H1 (cell line): ENCODE measurements at regions not wholly inside any gene's neighbourhood (a gene's known extent, or its start where the extent isn't known, plus 50 kb on each side); places are given as distances from the start of the nearest gene placed in this dataset.

Experiments used
- CTCF ChIA-PET: fragments of 300-600 bp; sonication (Branson Sonifier 250); formaldehyde crosslinking; loops from one replicate; lab custom pipeline; 2021; ENCODE audit not compliant: partially characterized antibody; lab: Charles Lee
- POLR2A ChIA-PET: fragments of 300-600 bp; sonication (Branson Sonifier 250); formaldehyde crosslinking; loops from one replicate; lab custom pipeline; 2021; ENCODE audit warnings: inconsistent platforms; ENCODE audit not compliant: partially characterized antibody; lab: Charles Lee
- DNase-seq, 2 experiments: peaks; one replicate each; pipeline versions ENCODE4 v3.0.0 to v3.0.0-alpha.2; 2010 to 2022; ENCODE audit warnings: low spot score in 2 of 2, low read depth in 1 of 2, mixed read lengths in 1 of 2
- FAIRE-seq: peaks from 2 replicates; lab custom pipeline; 2011; peaks lifted over from hg19 to GRCh38; lab: Jason Lieb, UNC
- H2AFZ ChIP-seq: 2 replicates; pipeline ENCODE4 v1.8.1; 2012; ENCODE audit warnings: low read length, inconsistent platforms
- H2AK5ac ChIP-seq: 2 replicates; pipeline ENCODE4 v1.6.1; 2013; ENCODE audit warnings: low read depth, low read length
- H2BK120ac ChIP-seq: replicated peaks from 2 replicates; pipeline ENCODE3; 2013; ENCODE audit warnings: low read depth, low read length, inconsistent platforms
- H2BK12ac ChIP-seq: 2 replicates; pipeline ENCODE4 v1.6.1; 2013; ENCODE audit warnings: low read depth, low read length
- H2BK15ac ChIP-seq: 2 replicates; pipeline ENCODE4 v1.6.1; 2013; ENCODE audit warnings: low read length
- H2BK20ac ChIP-seq: 2 replicates; pipeline ENCODE4 v1.6.1; 2013; ENCODE audit warnings: low read length
- H2BK5ac ChIP-seq: 2 replicates; pipeline ENCODE4 v1.6.1; 2013; ENCODE audit warnings: low read depth, low read length
- H3K14ac ChIP-seq: 2 replicates; pipeline ENCODE4 v1.6.1; 2013; ENCODE audit warnings: inconsistent platforms; ENCODE audit not compliant: insufficient read length
- H3K18ac ChIP-seq: 2 replicates; pipeline ENCODE4 v1.6.1; 2013; ENCODE audit warnings: low read length; ENCODE audit errors: extremely low read depth
- H3K23ac ChIP-seq: 2 replicates; pipeline ENCODE4 v1.6.1; 2013; ENCODE audit warnings: inconsistent platforms; ENCODE audit not compliant: insufficient read length
- H3K23me2 ChIP-seq: 2 replicates; pipeline ENCODE4 v1.6.1; 2013; ENCODE audit warnings: low read depth, low read length
- H3K27ac ChIP-seq: 2 replicates; pipeline ENCODE4 v1.6.1; 2011; ENCODE audit warnings: low read depth, low read length, inconsistent platforms
- H3K27me3 ChIP-seq, 4 experiments: replicated peaks in 1 of 4; 1 replicate in 1 of 4; 2 replicates in 3 of 4; pipeline versions ENCODE4 v1.6.1 to v1.8.1; 2011 to 2013; ENCODE audit warnings: low read length in 3 of 4, mild to moderate bottlenecking in 3 of 4, inconsistent platforms in 2 of 4, mixed read lengths in 2 of 4, moderate library complexity in 1 of 4; ENCODE audit not compliant: control insufficient read depth in 3 of 4, insufficient read depth in 3 of 4; ENCODE audit errors: extremely low read depth in 1 of 4
- H3K36me3 ChIP-seq, 4 experiments: 2 replicates each; pipeline versions ENCODE4 v1.6.1 to v1.8.1; 2011 to 2013; ENCODE audit warnings: mild to moderate bottlenecking in 4 of 4, low read length in 3 of 4, moderate library complexity in 2 of 4, control low read depth in 1 of 4, inconsistent platforms in 1 of 4; ENCODE audit not compliant: insufficient read depth in 4 of 4, control insufficient read depth in 2 of 4
- H3K4ac ChIP-seq: replicated peaks from 2 replicates; pipeline ENCODE3; 2013; ENCODE audit warnings: low read length, low read depth, mixed read lengths, inconsistent platforms; ENCODE audit not compliant: insufficient read length
- H3K4me1 ChIP-seq, 4 experiments: replicated peaks in 1 of 4; 1 replicate in 1 of 4; 2 replicates in 3 of 4; pipeline versions ENCODE4 v1.6.1 to v1.8.1; 2011 to 2013; ENCODE audit warnings: low read length in 3 of 4, inconsistent platforms in 2 of 4, mixed read lengths in 1 of 4; ENCODE audit not compliant: insufficient read depth in 4 of 4, control insufficient read depth in 3 of 4
- H3K4me2 ChIP-seq, 2 experiments: 2 replicates each; pipeline versions ENCODE4 v1.6.1 to v1.8.1; 2011 to 2013; ENCODE audit warnings: low read depth in 2 of 2, low read length in 2 of 2, control low read depth in 1 of 2, inconsistent platforms in 1 of 2, mild to moderate bottlenecking in 1 of 2; ENCODE audit not compliant: insufficient read depth in 1 of 2
- H3K4me3 ChIP-seq, 4 experiments: fragments of 200-600, 300-600 bp in 1 of 4; sonication (generic), shearing (Covaris generic), sonication (Bioruptor Twin) in 1 of 4; 2 replicates each; pipeline versions ENCODE4 v1.5.1 to v1.8.1; 2011 to 2016; ENCODE audit warnings: low read length in 4 of 4, low read depth in 3 of 4, control low read depth in 2 of 4, inconsistent platforms in 2 of 4, mild to moderate bottlenecking in 2 of 4, mixed read lengths in 1 of 4, moderate library complexity in 1 of 4; ENCODE audit not compliant: insufficient read depth in 2 of 4; ENCODE audit errors: extremely low read depth in 1 of 4
- H3K56ac ChIP-seq: replicated peaks from 2 replicates; pipeline ENCODE3; 2013; ENCODE audit warnings: low read depth, mild to moderate bottlenecking, mixed read lengths, low read length, inconsistent platforms; ENCODE audit not compliant: insufficient read length
- H3K79me1 ChIP-seq: 2 replicates; pipeline ENCODE4 v1.6.1; 2013; ENCODE audit warnings: low read depth, low read length, control low read depth
- H3K79me2 ChIP-seq, 2 experiments: 2 replicates each; pipeline versions ENCODE4 v1.6.1 to v1.8.1; 2012 to 2013; ENCODE audit warnings: low read length in 2 of 2, mild to moderate bottlenecking in 2 of 2, inconsistent platforms in 1 of 2; ENCODE audit not compliant: insufficient read depth in 2 of 2, control insufficient read depth in 1 of 2
- H3K9ac ChIP-seq, 4 experiments: replicated peaks in 1 of 4; 1 replicate in 1 of 4; 2 replicates in 3 of 4; pipeline versions ENCODE4 v1.6.1 to v1.8.1; 2011 to 2013; ENCODE audit warnings: low read depth in 3 of 4, low read length in 3 of 4, control low read depth in 2 of 4, mild to moderate bottlenecking in 2 of 4, moderate library complexity in 2 of 4, inconsistent platforms in 1 of 4; ENCODE audit errors: extremely low read depth in 1 of 4
- H3K9me3 ChIP-seq, 2 experiments: 2 replicates each; pipeline versions ENCODE4 v1.6.1 to v1.8.1; 2012 to 2013; ENCODE audit warnings: mild to moderate bottlenecking in 2 of 2, moderate library complexity in 2 of 2, control low read depth in 1 of 2, inconsistent platforms in 1 of 2, low read depth in 1 of 2, low read length in 1 of 2, mixed read lengths in 1 of 2; ENCODE audit not compliant: insufficient read depth in 2 of 2
- H4K20me1 ChIP-seq, 2 experiments: replicated peaks in 1 of 2; 2 replicates each; pipeline versions ENCODE3 to v1.8.1; 2011 to 2013; ENCODE audit warnings: inconsistent platforms in 2 of 2, low read length in 2 of 2, mild to moderate bottlenecking in 1 of 2; ENCODE audit not compliant: insufficient read depth in 2 of 2, control insufficient read depth in 1 of 2
- H4K5ac ChIP-seq: 2 replicates; pipeline ENCODE4 v1.6.1; 2013; ENCODE audit warnings: low read length, low read depth, mixed read lengths, inconsistent platforms; ENCODE audit not compliant: insufficient read length
- H4K8ac ChIP-seq: 2 replicates; pipeline ENCODE4 v1.8.0; 2013; ENCODE audit warnings: mild to moderate bottlenecking, moderate library complexity, low read length, inconsistent platforms; ENCODE audit not compliant: insufficient read depth; ENCODE audit errors: extremely low read depth
- H4K91ac ChIP-seq: replicated peaks from 2 replicates; pipeline ENCODE3; 2013; ENCODE audit warnings: low read length, mixed read lengths, inconsistent platforms; ENCODE audit not compliant: insufficient read length
- CEBPB ChIP-seq: IDR thresholded peaks from 2 replicates; pipeline ENCODE4 v1.6.1; 2012; ENCODE audit warnings: low read depth, low read length
- EGR1 ChIP-seq: IDR thresholded peaks from 2 replicates; pipeline ENCODE4 v1.6.1; 2011; ENCODE audit warnings: low read depth, low read length, borderline replicate concordance
- KDM1A ChIP-seq: fragments of 200-600, 300-600 bp; sonication (generic); IDR thresholded peaks from 2 replicates; pipeline ENCODE4 v1.7.1; 2016; ENCODE audit warnings: mild to moderate bottlenecking, low read length, borderline replicate concordance
- SAP30 ChIP-seq: fragments of 300-600 bp; sonication (generic); IDR thresholded peaks from 2 replicates; pipeline ENCODE4 v1.7.1; 2012; ENCODE audit warnings: low read length, moderate library complexity, mild to moderate bottlenecking, inconsistent platforms; ENCODE audit not compliant: insufficient read depth, insufficient replicate concordance
- TAF7 ChIP-seq: optimal IDR thresholded peaks from 2 replicates; pipeline ENCODE3; 2011; ENCODE audit warnings: low read depth, mild to moderate bottlenecking, inconsistent platforms, low read length, moderate library complexity, borderline replicate concordance
- TBP ChIP-seq: IDR thresholded peaks from 2 replicates; pipeline ENCODE4 v1.6.1; 2011; ENCODE audit warnings: low read depth, low read length, improper control_type of control experiment
- YY1 ChIP-seq: IDR thresholded peaks from 2 replicates; pipeline ENCODE4 v1.6.1; 2011; ENCODE audit warnings: low read depth, mild to moderate bottlenecking, low read length
- WGBS, 2 experiments: shearing (Covaris generic) in 1 of 2; methylation state at CpG; one replicate each; pipeline versions ENCODE4 v1.1.6 to v1.1.7; 2013 to 2015; ENCODE audit warnings: low lambda C conversion rate in 2 of 2, mixed read lengths in 2 of 2, inconsistent platforms in 1 of 2, low coverage in 1 of 2, missing lambda C conversion rate in 1 of 2; ENCODE audit not compliant: insufficient replicate concordance in 2 of 2, insufficient coverage in 1 of 2, insufficient read length in 1 of 2; ENCODE audit errors: extremely low coverage in 1 of 2, missing lambda C conversion rate in 1 of 2; 5-methylcytosine and 5-hydroxymethylcytosine counted together

GRCh38 chr1:213388199-213388598 is 337.2 kb downstream of the RPS6KC1 start:
- no peak for FAIRE-seq
- no peak for TF ChIP-seq SAP30
- no peak for TF ChIP-seq EGR1
- TF ChIP-seq KDM1A = no peak
- TF ChIP-seq YY1 = no peak
- no peak for TF ChIP-seq TBP
- no peak for TF ChIP-seq TAF7
- TF ChIP-seq CEBPB = no peak
- Histone ChIP-seq H2AK5ac (no peak overlapping the region), H3K36me3 (no peaks in the 10 kb centered on the region), H3K9me3 (no peaks in the 10 kb centered on the region), H2BK15ac (no peak overlapping the region; the same call in 1 of the 2 replicates), H3K23me2 (no peaks in the 10 kb centered on the region), H3K4me1 (peaks cover 0 to 5% (median 2%) of the 10 kb centered on the region in 4 experiments; a peak in 2 of 7 replicates), H3K4me2 (no peak overlapping the region), H2BK20ac (no peak overlapping the region), H3K9ac (no peak overlapping the region), H3K27ac (no peak overlapping the region), H4K91ac (no peak overlapping the region), H3K23ac (no peak overlapping the region), H4K5ac (no peak overlapping the region), H3K4ac (no peak overlapping the region), H3K56ac (no peak overlapping the region), H3K18ac (no peak overlapping the region), H2AFZ (no peak overlapping the region), H4K20me1 (no peaks in the 10 kb centered on the region), H3K79me2 (no peaks in the 10 kb centered on the region), H2BK12ac (no peak overlapping the region), H3K27me3 (no peaks in the 10 kb centered on the region), H2BK5ac (no peak overlapping the region), H4K8ac (no peak overlapping the region), H3K79me1 (no peaks in the 10 kb centered on the region), H3K14ac (no peak overlapping the region), H3K4me3 (no peak overlapping the region), H2BK120ac (no peak overlapping the region)
- ChIA-PET CTCF (interaction anchor here (0.6 kb wide), 2 partner anchors 140 to 181 kb away, joined by 3 read pairs; no protein-coding TSS in a partner anchor), POLR2A (no interaction called here)
- DNase-seq = no peak
- WGBS, 2 experiments = 93% methylated on average over 7 of the region's 7 CpGs; no CpG with 5 or more reads in 1 of the 2 experiments
